ENCODE measurements at regions not wholly inside any gene's neighbourhood (a gene's known extent, or its start where the extent isn't known, plus 50 kb on each side); places are given as distances from the start of the nearest gene placed in this dataset.

DNA sequence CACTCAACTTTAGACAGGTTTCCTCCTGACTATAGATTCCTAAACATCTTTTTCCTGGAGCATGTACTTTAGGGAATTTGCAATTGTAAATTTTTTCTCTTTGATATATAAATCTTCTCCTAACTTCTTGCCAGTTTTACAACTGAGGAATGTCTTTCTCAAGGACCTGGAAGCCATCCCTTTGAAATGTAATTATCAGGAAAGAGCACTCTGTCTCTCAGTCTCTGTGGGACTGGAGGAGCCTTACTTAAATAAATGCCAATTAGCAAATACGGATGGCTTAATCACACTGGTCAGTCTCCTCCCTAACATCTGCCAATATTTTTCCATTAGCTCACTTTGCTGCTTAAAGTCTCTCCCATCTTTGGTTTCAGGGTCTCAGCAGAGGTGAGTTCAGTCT lies 344.3 kb upstream of the ARRDC3 start:
- TF ChIP-seq, protein P1, sequence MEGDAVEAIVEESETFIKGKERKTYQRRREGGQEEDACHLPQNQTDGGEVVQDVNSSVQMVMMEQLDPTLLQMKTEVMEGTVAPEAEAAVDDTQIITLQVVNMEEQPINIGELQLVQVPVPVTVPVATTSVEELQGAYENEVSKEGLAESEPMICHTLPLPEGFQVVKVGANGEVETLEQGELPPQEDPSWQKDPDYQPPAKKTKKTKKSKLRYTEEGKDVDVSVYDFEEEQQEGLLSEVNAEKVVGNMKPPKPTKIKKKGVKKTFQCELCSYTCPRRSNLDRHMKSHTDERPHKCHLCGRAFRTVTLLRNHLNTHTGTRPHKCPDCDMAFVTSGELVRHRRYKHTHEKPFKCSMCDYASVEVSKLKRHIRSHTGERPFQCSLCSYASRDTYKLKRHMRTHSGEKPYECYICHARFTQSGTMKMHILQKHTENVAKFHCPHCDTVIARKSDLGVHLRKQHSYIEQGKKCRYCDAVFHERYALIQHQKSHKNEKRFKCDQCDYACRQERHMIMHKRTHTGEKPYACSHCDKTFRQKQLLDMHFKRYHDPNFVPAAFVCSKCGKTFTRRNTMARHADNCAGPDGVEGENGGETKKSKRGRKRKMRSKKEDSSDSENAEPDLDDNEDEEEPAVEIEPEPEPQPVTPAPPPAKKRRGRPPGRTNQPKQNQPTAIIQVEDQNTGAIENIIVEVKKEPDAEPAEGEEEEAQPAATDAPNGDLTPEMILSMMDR (conservative IDR thresholded peaks at IDR 0.05) = no peak
- no peak for TF ChIP-seq ZFX (IDR thresholded peaks at IDR 0.05)
